ENCODE measurements at regions not wholly inside any gene's neighbourhood (a gene's known extent, or its start where the extent isn't known, plus 50 kb on each side); places are given as distances from the start of the nearest gene placed in this dataset.

- H3K4me1 Mint-ChIP-seq (ENCODE audit: unreplicated experiment), result peaks cover 7% of the 10 kb centered on the region
- H3K27me3 Mint-ChIP-seq (ENCODE audit: unreplicated experiment), result peaks cover 48% of the 10 kb centered on the region
- no peak for DNase-seq (ENCODE audit: extremely low spot score, unreplicated experiment)
- no peaks in the 10 kb centered on the region for H3K9me3 Mint-ChIP-seq (ENCODE audit: unreplicated experiment)
- no peaks in the 10 kb centered on the region for H3K36me3 Mint-ChIP-seq (ENCODE audit: unreplicated experiment)
- TF ChIP-seq CTCF (IDR thresholded peaks at IDR 0.05), result no peak
- H3K27ac Mint-ChIP-seq (ENCODE audit: unreplicated experiment), result no peak overlapping the region
- no peak overlapping the region for H3K4me3 Mint-ChIP-seq (ENCODE audit: unreplicated experiment)
Observed at GRCh38 chr1:229064320-229065168, 206.4 kb upstream of the RAB4A start.

- H3K9me3 Mint-ChIP-seq (ENCODE audit: unreplicated experiment), result no peaks in the 10 kb centered on the region
Observed at GRCh38 chr1:229065613-229066012, 205.3 kb upstream of the RAB4A start.

GRCh38 chr1:229066591-229066990 is 204.3 kb upstream of the RAB4A start:
- no peak for TF ChIP-seq CTCF (IDR thresholded peaks at IDR 0.05)
- no peak overlapping the region for H3K27ac Mint-ChIP-seq (ENCODE audit: unreplicated experiment)
- no peak for DNase-seq (ENCODE audit: extremely low spot score, unreplicated experiment)
- no peak overlapping the region for H3K4me3 Mint-ChIP-seq (ENCODE audit: unreplicated experiment)
- H3K36me3 Mint-ChIP-seq (ENCODE audit: unreplicated experiment), result no peaks in the 10 kb centered on the region
- peaks cover 6% of the 10 kb centered on the region for H3K4me1 Mint-ChIP-seq (ENCODE audit: unreplicated experiment)
- H3K27me3 Mint-ChIP-seq (ENCODE audit: unreplicated experiment), result peaks cover 41% of the 10 kb centered on the region
- H3K9me3 Mint-ChIP-seq (ENCODE audit: unreplicated experiment), result no peaks in the 10 kb centered on the region

More at GRCh38 chr1:229065613-229066012, 205.3 kb upstream of the RAB4A start:
- H3K27me3 Mint-ChIP-seq (ENCODE audit: unreplicated experiment), result peaks cover 44% of the 10 kb centered on the region
- no peaks in the 10 kb centered on the region for H3K36me3 Mint-ChIP-seq (ENCODE audit: unreplicated experiment)
- DNase-seq (ENCODE audit: extremely low spot score, unreplicated experiment), result no peak
- no peak overlapping the region for H3K27ac Mint-ChIP-seq (ENCODE audit: unreplicated experiment)
- H3K4me1 Mint-ChIP-seq (ENCODE audit: unreplicated experiment), result peaks cover 4% of the 10 kb centered on the region
- no peak overlapping the region for H3K4me3 Mint-ChIP-seq (ENCODE audit: unreplicated experiment)
- TF ChIP-seq CTCF (IDR thresholded peaks at IDR 0.05), result no peak

- Mint-ChIP-seq H3K27me3 (ENCODE audit: unreplicated experiment) (peaks cover 41% of the 10 kb centered on the region), H3K4me3 (ENCODE audit: unreplicated experiment) (no peak overlapping the region), H3K36me3 (ENCODE audit: unreplicated experiment) (no peaks in the 10 kb centered on the region), H3K27ac (ENCODE audit: unreplicated experiment) (no peak overlapping the region), H3K9me3 (ENCODE audit: unreplicated experiment) (no peaks in the 10 kb centered on the region), H3K4me1 (ENCODE audit: unreplicated experiment) (peaks cover 6% of the 10 kb centered on the region)
- no peak for TF ChIP-seq CTCF (IDR thresholded peaks at IDR 0.05)
- DNase-seq (ENCODE audit: extremely low spot score, unreplicated experiment), result no peak
Observed at GRCh38 chr1:229067546-229067945, 203.4 kb upstream of the RAB4A start.

GRCh38 chr1:229068270-229068987 is 202.5 kb upstream of the RAB4A start:
- no peak overlapping the region for H3K4me3 Mint-ChIP-seq (ENCODE audit: unreplicated experiment)
- no peak overlapping the region for H3K27ac Mint-ChIP-seq (ENCODE audit: unreplicated experiment)
- H3K27me3 Mint-ChIP-seq (ENCODE audit: unreplicated experiment), result peaks cover 35% of the 10 kb centered on the region
- DNase-seq (ENCODE audit: extremely low spot score, unreplicated experiment), result no peak
- H3K9me3 Mint-ChIP-seq (ENCODE audit: unreplicated experiment), result no peaks in the 10 kb centered on the region
- H3K36me3 Mint-ChIP-seq (ENCODE audit: unreplicated experiment), result no peaks in the 10 kb centered on the region
- peaks cover 6% of the 10 kb centered on the region for H3K4me1 Mint-ChIP-seq (ENCODE audit: unreplicated experiment)
- TF ChIP-seq CTCF (IDR thresholded peaks at IDR 0.05), result no peak

Measured in osteocyte (in vitro differentiated cells).